Loucy (cell line): ENCODE measurements at regions not wholly inside any gene's neighbourhood (a gene's known extent, or its start where the extent isn't known, plus 50 kb on each side); places are given as distances from the start of the nearest gene placed in this dataset.

Experiments used
- H2AFZ ChIP-seq: fragments of 200-600 bp; sonication (generic); 2 replicates; pipeline ENCODE4 v1.6.0; 2016; ENCODE audit warnings: antibody characterized with exemption, mild to moderate bottlenecking, low read length, moderate library complexity
- H3F3A ChIP-seq: fragments of 200-600 bp; 2 replicates; pipeline ENCODE4 v1.6.0; 2016; ENCODE audit warnings: antibody characterized with exemption, low read depth, mild to moderate bottlenecking
- H3K27me3 ChIP-seq: fragments of 200-600 bp; sonication (generic); 2 replicates; pipeline ENCODE4 v1.6.1; 2014; ENCODE audit warnings: low read length, mild to moderate bottlenecking; ENCODE audit not compliant: insufficient read depth, poor library complexity, severe bottlenecking
- H3K36me3 ChIP-seq: fragments of 200-600 bp; sonication (generic); 2 replicates; pipeline ENCODE4 v1.6.1; 2016; ENCODE audit warnings: low read length; ENCODE audit not compliant: insufficient read depth
- H3K4me1 ChIP-seq: fragments of 200-600 bp; sonication (generic); 2 replicates; pipeline ENCODE4 v1.5.1; 2014; ENCODE audit warnings: low read length, mild to moderate bottlenecking; ENCODE audit not compliant: insufficient read depth, poor library complexity, severe bottlenecking
- H3K4me2 ChIP-seq: fragments of 200-600 bp; sonication (generic); 2 replicates; pipeline ENCODE4 v1.6.0; 2014; ENCODE audit warnings: antibody characterized with exemption, low read length, low read depth, mild to moderate bottlenecking; ENCODE audit not compliant: poor library complexity, severe bottlenecking
- H3K4me3 ChIP-seq: fragments of 200-600 bp; sonication (generic); 2 replicates; pipeline ENCODE4 v1.5.1; 2014; ENCODE audit warnings: low read length, mild to moderate bottlenecking, mixed read lengths; ENCODE audit not compliant: poor library complexity, severe bottlenecking
- H3K79me2 ChIP-seq: fragments of 200-600 bp; sonication (generic); 2 replicates; pipeline ENCODE4 v1.6.1; 2014; ENCODE audit warnings: low read length; ENCODE audit not compliant: insufficient read depth
- H3K9ac ChIP-seq: fragments of 200-600 bp; sonication (generic); 2 replicates; pipeline ENCODE4 v1.6.0; 2014; ENCODE audit warnings: mild to moderate bottlenecking, low read depth, low read length, moderate library complexity; ENCODE audit not compliant: poor library complexity, severe bottlenecking
- H3K9me2 ChIP-seq: fragments of 200-600 bp; sonication (generic); replicated peaks from 2 replicates; pipeline ENCODE4 v1.6.1; 2016; ENCODE audit warnings: low read depth, low read length, mixed read lengths
- H3K9me3 ChIP-seq: fragments of 200-600 bp; sonication (generic); 2 replicates; pipeline ENCODE4 v1.6.1; 2014; ENCODE audit warnings: mild to moderate bottlenecking, antibody characterized with exemption, low read length, low read depth; ENCODE audit not compliant: insufficient read depth
- H4K20me1 ChIP-seq: fragments of 200-600 bp; sonication (generic); 2 replicates; pipeline ENCODE4 v1.6.0; 2014; ENCODE audit warnings: antibody characterized with exemption, low read length, mild to moderate bottlenecking; ENCODE audit not compliant: insufficient read depth, poor library complexity, severe bottlenecking
- CTCF ChIP-seq: fragments of 200-600 bp; sonication (generic); conservative IDR thresholded peaks from 2 replicates; pipeline ENCODE4 v1.5.1; 2014; ENCODE audit warnings: mild to moderate bottlenecking, antibody characterized with exemption, low read length
- EZH2phosphoT487 ChIP-seq: fragments of 200-600 bp; IDR thresholded peaks from 2 replicates; pipeline ENCODE4 v1.6.1; 2018; ENCODE audit warnings: antibody characterized with exemption, mild to moderate bottlenecking, moderate library complexity, borderline replicate concordance

- H3K79me2 ChIP-seq, result no peaks in the 10 kb centered on the region
- no peak overlapping the region for H3K4me3 ChIP-seq
- H4K20me1 ChIP-seq, result no peaks in the 10 kb centered on the region
- H3K36me3 ChIP-seq, result no peaks in the 10 kb centered on the region
- H3K27me3 ChIP-seq, result no peaks in the 10 kb centered on the region
- no peaks in the 10 kb centered on the region for H3K4me1 ChIP-seq
- TF ChIP-seq EZH2phosphoT487, result no peak
- TF ChIP-seq CTCF, result peak; percentile 39
- no peaks in the 10 kb centered on the region for H3F3A ChIP-seq
- no peaks in the 10 kb centered on the region for H3K9me3 ChIP-seq
- H3K9ac ChIP-seq, result no peak overlapping the region
- no peak overlapping the region for H3K4me2 ChIP-seq
- no peaks in the 10 kb centered on the region for H3K9me2 ChIP-seq
- H2AFZ ChIP-seq, result no peak overlapping the region
Measured at GRCh38 chr3:18946524-18946923, 201.8 kb upstream of the KCNH8 start.

GRCh38 chr3:18937574-18937973 lies 210.7 kb upstream of the KCNH8 start:
- no peak overlapping the region for H3K4me2 ChIP-seq
- no peaks in the 10 kb centered on the region for H3K4me1 ChIP-seq
- TF ChIP-seq EZH2phosphoT487 (no peak), CTCF (no peak)
- H3F3A ChIP-seq, result no peaks in the 10 kb centered on the region
- H3K27me3 ChIP-seq, result no peaks in the 10 kb centered on the region
- no peak overlapping the region for H2AFZ ChIP-seq
- H3K36me3 ChIP-seq, result no peaks in the 10 kb centered on the region
- no peak overlapping the region for H3K9ac ChIP-seq
- H4K20me1 ChIP-seq, result no peaks in the 10 kb centered on the region
- H3K9me3 ChIP-seq, result no peaks in the 10 kb centered on the region
- no peak overlapping the region for H3K4me3 ChIP-seq
- no peaks in the 10 kb centered on the region for H3K79me2 ChIP-seq
- H3K9me2 ChIP-seq, result no peaks in the 10 kb centered on the region

- H4K20me1 ChIP-seq, result no peaks in the 10 kb centered on the region
- no peaks in the 10 kb centered on the region for H3K79me2 ChIP-seq
- no peaks in the 10 kb centered on the region for H3K27me3 ChIP-seq
- no peak for TF ChIP-seq EZH2phosphoT487
- TF ChIP-seq CTCF, result no peak
- H3K4me3 ChIP-seq, result no peak overlapping the region
- H3K36me3 ChIP-seq, result no peaks in the 10 kb centered on the region
- H3K9ac ChIP-seq, result no peak overlapping the region
- H3K4me1 ChIP-seq, result peaks cover 8% of the 10 kb centered on the region
- H3F3A ChIP-seq, result no peaks in the 10 kb centered on the region
- H3K9me2 ChIP-seq, result no peaks in the 10 kb centered on the region
- H3K4me2 ChIP-seq, result no peak overlapping the region
- H3K9me3 ChIP-seq, result peaks cover 6% of the 10 kb centered on the region; the same call in 1 of the 2 replicates
- H2AFZ ChIP-seq, result no peak overlapping the region
Measured at GRCh38 chr3:18919158-18919557, 229.2 kb upstream of the KCNH8 start.
